K562 (cell line): ENCODE measurements at regions not wholly inside any gene's neighbourhood (a gene's known extent, or its start where the extent isn't known, plus 50 kb on each side); places are given as distances from the start of the nearest gene placed in this dataset.

Experiments
- ATAC-seq: fragments of 200-7000 bp; cut with Tn5 transposase; 3 replicates; pipeline ENCODE4 v1.9.1; 2020; ENCODE audit warnings: moderate library complexity
- BruUV-seq: library from RNA; stranded (reverse); fragments of 400-500 nt; replicated peaks from 2 replicates; lab custom pipeline; 2021; lab: Mats Ljungman, UMichigan
- CTCF ChIA-PET: fragments of 300-600 bp; formaldehyde crosslinking; extraction: SDS; loops from one replicate; lab custom pipeline; 2021; ENCODE audit warnings: low intra/inter-chr PET ratio; lab: Yijun Ruan, JAX
- POLR2A ChIA-PET: fragments of 300-600, 350-650 bp; sonication (Branson Sonifier 250); formaldehyde crosslinking; extraction: SDS; loops from one replicate; lab custom pipeline; 2021; ENCODE audit warnings: antibody characterized with exemption, inconsistent platforms; lab: Yijun Ruan, JAX
- DNase-seq, 4 experiments: peaks; one replicate each; pipeline versions ENCODE4 v3.0.0 to v3.0.0-alpha.2; 2011 to 2018; ENCODE audit warnings: low spot score in 3 of 4, mixed read lengths in 3 of 4; ENCODE audit errors: extremely low read depth in 1 of 4
- FAIRE-seq: peaks from 2 replicates; lab custom pipeline; 2011; peaks lifted over from hg19 to GRCh38; lab: Jason Lieb, UNC
- H2AFZ ChIP-seq: 2 replicates; pipeline ENCODE4 v1.6.0; 2011; ENCODE audit warnings: low read depth, low read length, control low read depth, inconsistent platforms
- H3K27ac ChIP-seq: fragments of 200-600 bp; 3 replicates; pipeline ENCODE4 v1.8.0; 2011; ENCODE audit warnings: low read depth, mild to moderate bottlenecking, control low read depth, inconsistent platforms, low read length, moderate library complexity, mixed read lengths; ENCODE audit errors: extremely low read depth
- H3K27me3 ChIP-seq, 2 experiments: fragments of 300-600 bp in 1 of 2; 2 replicates in 1 of 2; 3 replicates in 1 of 2; pipeline versions ENCODE4 v1.6.0 to v1.8.0; 2011; ENCODE audit warnings: inconsistent platforms in 2 of 2, low read length in 2 of 2, mild to moderate bottlenecking in 1 of 2, mixed read lengths in 1 of 2, moderate library complexity in 1 of 2; ENCODE audit not compliant: control insufficient read depth in 2 of 2, insufficient read depth in 2 of 2
- H3K36me3 ChIP-seq: fragments of 300-600 bp; 3 replicates; pipeline ENCODE4 v1.8.0; 2011; ENCODE audit warnings: mild to moderate bottlenecking, low read length, inconsistent platforms; ENCODE audit not compliant: control insufficient read depth, insufficient read depth
- H3K4me1 ChIP-seq, 2 experiments: fragments of 200-600 bp in 1 of 2; replicated peaks in 1 of 2; 2 replicates in 1 of 2; 3 replicates in 1 of 2; pipeline versions ENCODE4 v1.5.1 to v1.8.0; 2011; ENCODE audit warnings: inconsistent platforms in 2 of 2, low read length in 2 of 2, mild to moderate bottlenecking in 1 of 2, mixed read lengths in 1 of 2, moderate library complexity in 1 of 2; ENCODE audit not compliant: control insufficient read depth in 2 of 2, insufficient read depth in 2 of 2
- H3K4me2 ChIP-seq: 2 replicates; pipeline ENCODE4 v1.6.1; 2011; ENCODE audit warnings: low read length, control low read depth, inconsistent platforms, mixed read lengths; ENCODE audit not compliant: insufficient read depth
- H3K4me3 ChIP-seq: fragments of 200-600 bp; sonication (generic), shearing (Covaris generic); 2 replicates; pipeline ENCODE4 v1.5.1; 2016; ENCODE audit warnings: control low read depth, inconsistent platforms
- H3K79me2 ChIP-seq: fragments of 200-600 bp; 3 replicates; pipeline ENCODE4 v1.8.0; 2011; ENCODE audit warnings: low read length, inconsistent platforms; ENCODE audit not compliant: control insufficient read depth, insufficient read depth
- H3K9ac ChIP-seq, 2 experiments: 2 replicates each; pipeline versions ENCODE4 v1.6.0 to v1.6.1; 2011; ENCODE audit warnings: low read depth in 2 of 2, low read length in 2 of 2, control low read depth in 1 of 2, inconsistent platforms in 1 of 2, mild to moderate bottlenecking in 1 of 2, mixed read lengths in 1 of 2; ENCODE audit not compliant: insufficient read depth in 1 of 2
- H3K9me1 ChIP-seq: one replicate; pipeline ENCODE4 v1.6.0; 2011; ENCODE audit warnings: inconsistent platforms, mild to moderate bottlenecking, low read length, moderate library complexity; ENCODE audit not compliant: control insufficient read depth, insufficient read depth
- H3K9me3 ChIP-seq: replicated peaks from 2 replicates; pipeline ENCODE4 v1.5.1; 2011; ENCODE audit warnings: low read depth, low read length, inconsistent platforms; ENCODE audit not compliant: control insufficient read depth, insufficient read depth
- H4K20me1 ChIP-seq: replicated peaks from 2 replicates; pipeline ENCODE4 v1.6.1; 2011; ENCODE audit warnings: low read length, inconsistent platforms, mixed read lengths; ENCODE audit not compliant: control insufficient read depth, insufficient read depth
- CBX3 ChIP-seq, 2 experiments: IDR thresholded peaks; 1 replicate in 1 of 2; 2 replicates in 1 of 2; pipeline ENCODE4 v1.6.1; 2012; ENCODE audit warnings: inconsistent platforms in 2 of 2, low read length in 2 of 2, borderline replicate concordance in 1 of 2, control low read depth in 1 of 2
- ESRRA ChIP-seq: fragments of 450-650 bp; IDR thresholded peaks from 2 replicates; pipeline ENCODE4 v1.6.1; 2014; ENCODE audit warnings: low read depth, mild to moderate bottlenecking, moderate library complexity, borderline replicate concordance
- ETS2 ChIP-seq: IDR thresholded peaks from 2 replicates; pipeline ENCODE4 v1.6.1; 2016; ENCODE audit warnings: borderline replicate concordance, missing genetic modification characterization, mild to moderate bottlenecking, moderate library complexity, missing compliant biosample characterization; ENCODE audit not compliant: poor library complexity, severe bottlenecking
- KDM1A ChIP-seq, 2 experiments: fragments of 450-650 bp; IDR thresholded peaks; 2 replicates each; pipeline ENCODE4 v1.6.1; 2016; ENCODE audit warnings: mild to moderate bottlenecking in 2 of 2
- PBX2 ChIP-seq, 2 experiments: IDR thresholded peaks in 1 of 2; conservative IDR thresholded peaks in 1 of 2; 2 replicates each; pipeline ENCODE4 v1.6.1; 2016; ENCODE audit warnings: low read depth in 2 of 2, mild to moderate bottlenecking in 1 of 2, missing compliant biosample characterization in 1 of 2, missing genetic modification characterization in 1 of 2, moderate library complexity in 1 of 2
- SIN3A ChIP-seq, 2 experiments: fragments of 150-350 bp in 1 of 2; IDR thresholded peaks; 2 replicates each; pipeline ENCODE4 v1.6.1; 2011 to 2016; ENCODE audit warnings: borderline replicate concordance in 2 of 2, low read depth in 2 of 2, low read length in 2 of 2, mild to moderate bottlenecking in 2 of 2, moderate library complexity in 2 of 2; ENCODE audit not compliant: control insufficient read depth in 1 of 2
- THRAP3 ChIP-seq: fragments of 450-650 bp; IDR thresholded peaks from 2 replicates; pipeline ENCODE4 v1.6.1; 2016; ENCODE audit warnings: mild to moderate bottlenecking, inconsistent platforms, borderline replicate concordance
- TSC22D4 ChIP-seq: fragments of 450-650 bp; IDR thresholded peaks from 2 replicates; pipeline ENCODE4 v1.6.1; 2016; ENCODE audit warnings: missing genetic modification characterization, missing biosample characterization, control low read depth
- ZBTB11 ChIP-seq, 3 experiments: fragments of 200-800 bp in 1 of 3; fragments of 250-450 bp in 1 of 3; fragments of 450-650 bp in 1 of 3; sonication (Bioruptor Pico) in 1 of 3; sonication (Bioruptor generic) in 1 of 3; formaldehyde crosslinking in 1 of 3; IDR thresholded peaks; 2 replicates each; pipeline versions ENCODE4 v1.6.1 to v1.8.0; 2016 to 2022; ENCODE audit warnings: mild to moderate bottlenecking in 2 of 3, missing genetic modification characterization in 2 of 3, missing compliant biosample characterization in 1 of 3, moderate library complexity in 1 of 3
- ZC3H4 ChIP-seq: sonication (generic); formaldehyde crosslinking; IDR thresholded peaks from 2 replicates; pipeline ENCODE4 v1.9.0; 2021; ENCODE audit warnings: missing genetic modification reagents, borderline replicate concordance
- WGBS: fragments of 100-300 bp; shearing (Covaris generic); methylation state at CpG from one replicate; pipeline ENCODE4 v1.1.6; 2016; ENCODE audit warnings: low coverage, mixed read lengths; ENCODE audit not compliant: insufficient coverage; ENCODE audit errors: missing lambda C conversion rate; 5-methylcytosine and 5-hydroxymethylcytosine counted together
- in situ Hi-C: fragments of 300-500 bp; cut with MboI; formaldehyde crosslinking; loops from 4 replicates; pipeline ENCODE4 v1.15.0; 2018; ENCODE audit warnings: inconsistent platforms, mixed read lengths
- intact Hi-C: fragments of 100-400 bp; cut with micrococcal nuclease; formaldehyde crosslinking; loops from 2 replicates; pipeline ENCODE4 v1.14.2; 2022

- peak overlapping the region; percentile 26; the same call in 1 of the 2 replicates for H2AFZ ChIP-seq
- no TSS peak for BruUV-seq
- H3K4me1 ChIP-seq = no peaks in the 10 kb centered on the region; a peak in 2 of 5 replicates
- no peak for ATAC-seq
- no peaks in the 10 kb centered on the region for H3K9me1 ChIP-seq
- ChIA-PET CTCF (no interaction called here), POLR2A (interaction anchor here (1.8 kb wide), 1 partner anchor 8 kb away, joined by 8 read pairs; no protein-coding TSS in a partner anchor)
- no peak overlapping the region for H3K4me3 ChIP-seq
- H3K9me3 ChIP-seq = no peaks in the 10 kb centered on the region
- DNase-seq = no peak
- H3K27me3 ChIP-seq = no peaks in the 10 kb centered on the region
- no peak for FAIRE-seq
- in situ Hi-C loops = no loop called here
- intact Hi-C loops = no loop called here
- no peak overlapping the region for H3K9ac ChIP-seq
- no peaks in the 10 kb centered on the region for H3K79me2 ChIP-seq
- H3K27ac ChIP-seq = no peak overlapping the region
- 60% methylated on average over 5 of the region's 5 CpGs for WGBS
- H3K36me3 ChIP-seq = no peaks in the 10 kb centered on the region
- H4K20me1 ChIP-seq = no peaks in the 10 kb centered on the region
- no peak overlapping the region for H3K4me2 ChIP-seq
- TF ChIP-seq PBX2 (CRISPR knock-in tag; IDR thresholded peaks at IDR 0.05; ENCODE audit: low read depth) = no peak
- TF ChIP-seq PBX2 (tag; conservative IDR thresholded peaks at IDR 0.05; ENCODE audit: low read depth) = no peak
- no peak for TF ChIP-seq TSC22D4 (tag)
- 0 out of 3 replicates have a peak, but pooled peaks of 1 of the 2 experiments have one; percentile 20 for TF ChIP-seq CBX3 (IDR thresholded peaks at IDR 0.05; ENCODE audit: borderline replicate concordance in 1 of 2, low read length in 2 of 2)
- no peak for TF ChIP-seq SIN3A (IDR thresholded peaks at IDR 0.05; ENCODE audit: borderline replicate concordance in 2 of 2, control insufficient read depth in 1 of 2, low read depth in 2 of 2, low read length in 2 of 2)
- peak in 1 of 3 experiments; percentile 92; a peak in 2 of 6 replicates for TF ChIP-seq ZBTB11 (CRISPR knock-in tag; IDR thresholded peaks at IDR 0.05)
- no peak for TF ChIP-seq THRAP3
- TF ChIP-seq ESRRA = peak; percentile 69; the same call in 1 of the 2 replicates
- no peak for TF ChIP-seq ETS2 (tag)
- TF ChIP-seq ZC3H4 = no peak
- peak in 1 of 2 experiments; percentile 38; a peak in 2 of 4 replicates for TF ChIP-seq KDM1A (IDR thresholded peaks at IDR 0.05)
Observed at GRCh38 chr20:53856300-53857295, 213.8 kb downstream of the BCAS1 start.
